ENCODE measurements at regions not wholly inside any gene's neighbourhood (a gene's known extent, or its start where the extent isn't known, plus 50 kb on each side); places are given as distances from the start of the nearest gene placed in this dataset.

DNA sequence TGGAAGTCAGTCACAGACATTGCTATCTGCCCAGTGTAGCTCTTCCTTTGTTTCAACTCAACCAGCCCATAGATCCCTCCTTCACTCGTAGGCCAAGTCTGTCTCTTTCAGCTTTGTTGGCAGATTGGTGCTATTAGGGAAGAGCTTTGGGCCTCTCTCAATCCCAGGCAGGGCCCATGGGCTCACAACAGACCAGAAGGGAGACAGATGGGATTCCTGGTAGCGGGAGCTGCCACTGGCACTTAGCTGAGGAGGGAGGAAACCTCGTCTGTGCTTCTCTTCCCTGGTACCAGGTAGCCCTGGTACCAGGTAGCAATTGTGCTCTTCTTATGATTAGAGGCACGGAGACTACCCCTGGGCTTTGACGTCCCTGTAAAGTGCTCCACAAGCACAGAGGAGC is 592.0 kb downstream of the TYW1 start:
- no peak for TF ChIP-seq ZFX (IDR thresholded peaks at IDR 0.05)
- TF ChIP-seq, protein P1, sequence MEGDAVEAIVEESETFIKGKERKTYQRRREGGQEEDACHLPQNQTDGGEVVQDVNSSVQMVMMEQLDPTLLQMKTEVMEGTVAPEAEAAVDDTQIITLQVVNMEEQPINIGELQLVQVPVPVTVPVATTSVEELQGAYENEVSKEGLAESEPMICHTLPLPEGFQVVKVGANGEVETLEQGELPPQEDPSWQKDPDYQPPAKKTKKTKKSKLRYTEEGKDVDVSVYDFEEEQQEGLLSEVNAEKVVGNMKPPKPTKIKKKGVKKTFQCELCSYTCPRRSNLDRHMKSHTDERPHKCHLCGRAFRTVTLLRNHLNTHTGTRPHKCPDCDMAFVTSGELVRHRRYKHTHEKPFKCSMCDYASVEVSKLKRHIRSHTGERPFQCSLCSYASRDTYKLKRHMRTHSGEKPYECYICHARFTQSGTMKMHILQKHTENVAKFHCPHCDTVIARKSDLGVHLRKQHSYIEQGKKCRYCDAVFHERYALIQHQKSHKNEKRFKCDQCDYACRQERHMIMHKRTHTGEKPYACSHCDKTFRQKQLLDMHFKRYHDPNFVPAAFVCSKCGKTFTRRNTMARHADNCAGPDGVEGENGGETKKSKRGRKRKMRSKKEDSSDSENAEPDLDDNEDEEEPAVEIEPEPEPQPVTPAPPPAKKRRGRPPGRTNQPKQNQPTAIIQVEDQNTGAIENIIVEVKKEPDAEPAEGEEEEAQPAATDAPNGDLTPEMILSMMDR (conservative IDR thresholded peaks at IDR 0.05), result no peak
- no peak overlapping the region for H3K27ac ChIP-seq

DNA sequence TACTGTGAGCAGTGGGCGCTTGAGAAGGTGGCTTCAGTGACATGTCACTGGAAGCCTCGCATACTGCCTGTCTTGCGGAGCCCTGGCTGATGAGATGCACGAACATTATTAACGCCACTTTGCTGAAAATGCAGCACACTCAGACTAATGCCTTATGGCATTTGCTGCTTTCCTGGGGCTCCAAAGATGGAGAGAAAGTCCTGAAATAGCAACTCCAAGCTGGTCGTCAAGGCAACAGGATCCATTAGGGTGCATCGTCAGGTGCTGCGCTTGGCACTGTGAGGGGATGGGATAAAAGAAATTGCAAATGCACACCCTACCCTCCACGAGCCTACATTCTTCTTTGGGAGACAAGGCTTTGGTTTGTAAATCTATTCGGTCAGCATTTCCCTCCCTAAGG is 592.5 kb downstream of the TYW1 start:
- TF ChIP-seq ZFX (IDR thresholded peaks at IDR 0.05), result no peak
- no peak overlapping the region for H3K27ac ChIP-seq

DNA sequence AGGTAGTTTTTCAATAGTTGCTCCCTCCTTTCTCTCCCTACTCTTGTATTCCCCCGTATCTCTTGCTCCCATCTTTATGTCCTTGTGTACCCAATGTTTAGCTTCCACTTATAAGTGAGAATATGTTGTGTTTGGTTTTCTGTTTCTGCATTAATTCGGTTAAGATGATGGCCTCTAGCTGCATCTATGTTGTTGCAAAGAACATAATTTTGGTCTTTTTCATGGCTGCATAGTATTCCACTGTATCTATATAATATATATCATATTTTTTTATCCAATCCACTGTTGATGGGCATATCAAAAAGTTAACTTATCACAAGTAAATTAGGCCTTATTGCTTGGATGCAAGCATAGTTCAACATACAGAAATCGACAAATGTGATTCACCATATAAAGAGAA is 594.0 kb downstream of the TYW1 start:
- H3K27ac ChIP-seq, result no peak overlapping the region
- TF ChIP-seq ZFX (IDR thresholded peaks at IDR 0.05), result no peak
- TF ChIP-seq, protein P1 (conservative IDR thresholded peaks at IDR 0.05), result no peak

DNA sequence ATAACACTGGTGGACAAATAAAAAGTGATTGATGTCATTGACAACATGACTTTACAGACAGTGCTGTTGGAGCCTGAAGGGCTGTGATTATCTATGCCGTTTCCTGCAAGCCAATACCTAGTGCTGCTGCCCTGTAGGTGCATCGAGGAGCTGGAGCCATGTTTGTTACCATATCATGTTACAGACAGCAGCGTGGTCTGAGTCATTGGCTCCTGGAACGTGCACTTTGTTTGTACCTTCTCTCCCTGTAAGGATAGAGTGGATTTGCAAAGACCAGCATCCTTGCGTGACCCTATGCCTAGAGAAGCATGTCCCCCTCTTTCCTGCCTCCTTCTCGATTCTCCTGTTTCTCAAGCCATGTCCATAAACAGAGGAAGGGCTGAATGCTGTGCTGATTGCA is 597.2 kb downstream of the TYW1 start:
- TF ChIP-seq, protein P1 (conservative IDR thresholded peaks at IDR 0.05), result no peak
- no peak for TF ChIP-seq ZFX (IDR thresholded peaks at IDR 0.05)
- H3K27ac ChIP-seq, result no peak overlapping the region

DNA sequence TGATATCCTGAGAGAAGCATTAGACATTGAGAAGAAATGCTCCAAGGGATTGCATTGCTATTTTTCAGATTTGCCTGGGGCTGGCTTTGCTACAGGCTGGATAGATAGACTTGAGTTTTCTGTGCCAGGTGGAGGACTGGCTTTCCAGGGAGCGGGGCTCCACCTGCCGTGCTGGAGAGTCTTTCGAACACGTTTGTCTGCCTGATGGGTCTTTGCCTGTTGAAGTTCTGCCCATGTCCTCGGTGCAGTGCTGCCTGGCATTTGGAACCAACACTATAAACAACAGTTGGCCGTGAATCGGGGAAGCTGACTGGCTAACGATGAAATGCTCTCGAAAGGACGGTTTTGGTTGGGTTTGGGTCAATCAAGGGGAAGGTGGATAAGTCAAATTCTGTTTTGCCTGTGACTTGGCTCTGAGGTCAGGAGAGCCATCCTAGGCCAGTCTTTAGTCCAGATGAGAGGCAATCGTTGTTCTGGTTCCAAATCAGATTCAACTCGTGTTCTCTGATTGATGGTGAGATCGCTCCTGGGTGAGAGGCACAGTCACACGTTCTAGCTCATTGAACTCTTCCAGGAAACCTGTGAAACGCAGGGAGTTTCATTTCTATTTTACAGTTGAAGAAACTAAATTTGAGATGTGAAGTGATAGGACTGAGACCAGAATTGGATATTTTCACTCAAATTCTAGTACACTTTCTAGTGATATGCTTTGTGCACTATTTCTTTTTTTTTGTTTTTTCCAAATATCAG is 599.0 kb downstream of the TYW1 start:
- no peak overlapping the region for H3K27ac ChIP-seq
- no peak for TF ChIP-seq ZFX (IDR thresholded peaks at IDR 0.05)
- TF ChIP-seq, protein P1 (conservative IDR thresholded peaks at IDR 0.05), result no peak

DNA sequence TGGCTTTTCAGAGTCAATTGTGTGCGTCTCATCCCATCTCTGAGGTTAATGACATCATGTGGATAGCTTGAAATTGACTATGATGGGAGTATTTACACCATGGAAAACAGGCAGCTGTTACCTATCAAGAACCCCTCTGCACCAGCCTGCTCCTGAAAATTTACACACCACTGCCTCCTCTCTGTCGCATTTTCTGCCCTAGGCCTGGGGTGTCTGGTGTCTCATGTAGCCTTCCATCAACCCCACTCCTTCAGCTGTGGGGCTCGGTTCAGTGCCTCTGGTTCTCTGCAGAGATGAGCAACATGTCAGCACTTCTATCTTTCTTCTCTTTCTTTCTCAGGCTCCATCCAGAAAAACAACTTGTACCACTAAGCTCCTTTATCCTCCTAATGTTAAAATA is 600.5 kb downstream of the TYW1 start:
- TF ChIP-seq, protein P1 (conservative IDR thresholded peaks at IDR 0.05), result no peak
- TF ChIP-seq ZFX (IDR thresholded peaks at IDR 0.05), result no peak
- H3K27ac ChIP-seq, result no peak overlapping the region

DNA sequence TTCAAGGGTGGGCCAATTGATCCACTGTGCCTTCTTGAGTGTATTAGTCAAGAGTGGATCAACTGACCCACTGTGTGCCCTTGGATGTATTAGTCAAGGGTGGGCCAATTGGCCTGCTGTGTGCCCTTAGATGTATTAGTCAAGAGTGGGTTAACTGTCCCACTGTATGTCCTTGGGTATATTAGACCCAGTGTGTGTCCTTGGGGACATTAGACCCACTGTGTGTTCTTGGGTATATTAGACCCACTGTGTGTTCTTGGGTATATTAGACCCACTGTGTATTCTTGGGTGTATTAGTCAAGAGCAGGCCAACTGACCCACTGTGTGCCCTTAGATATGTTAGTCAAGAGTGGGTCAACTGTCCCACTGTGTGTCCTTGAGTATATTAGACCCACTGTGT is 601.8 kb downstream of the TYW1 start:
- H3K27ac ChIP-seq, result no peak overlapping the region
- TF ChIP-seq, protein P1 (conservative IDR thresholded peaks at IDR 0.05), result no peak
- no peak for TF ChIP-seq ZFX (IDR thresholded peaks at IDR 0.05)

Data from C4-2B (cell line).